PC-9 (cell line): ENCODE measurements at regions not wholly inside any gene's neighbourhood (a gene's known extent, or its start where the extent isn't known, plus 50 kb on each side); places are given as distances from the start of the nearest gene placed in this dataset.

ENCODE experiments used
- CTCF ChIP-seq: fragments of 200-600 bp; sonication (generic); conservative IDR thresholded peaks from 2 replicates; pipeline ENCODE4 v1.6.1; 2017; ENCODE audit warnings: mixed run types, antibody characterized with exemption, mild to moderate bottlenecking, moderate library complexity
- EZH2 ChIP-seq: fragments of 200-600 bp; sonication (generic); IDR thresholded peaks from 2 replicates; pipeline ENCODE4 v1.8.0; 2017; ENCODE audit warnings: antibody characterized with exemption, low read depth

GRCh38 chr11:25615841-25616240 is 716.1 kb upstream of the ANO3 start:
- TF ChIP-seq CTCF = no peak
- no peak for TF ChIP-seq EZH2
